Kidney (tissue), 13 donors: ENCODE measurements at regions not wholly inside any gene's neighbourhood (a gene's known extent, or its start where the extent isn't known, plus 50 kb on each side); places are given as distances from the start of the nearest gene placed in this dataset.

Experiments
- DNase-seq, 5 donors: peaks; one replicate each; pipeline ENCODE4 v3.0.0-alpha.2; 2013 to 2020
- FAIRE-seq: peaks from 2 replicates; lab custom pipeline; 2012; peaks lifted over from hg19 to GRCh38; lab: Jason Lieb, UNC
- H3K27ac ChIP-seq, 2 donors: one replicate each; pipeline ENCODE4 v1.7.0; 2013; ENCODE audit warnings: low read depth in 2 of 2, low read length in 2 of 2, inconsistent platforms in 1 of 2
- H3K27me3 ChIP-seq: one replicate; pipeline ENCODE4 v1.7.1; 2013; ENCODE audit warnings: low read length, inconsistent platforms; ENCODE audit not compliant: control insufficient read depth, insufficient read depth
- H3K36me3 ChIP-seq, 3 donors: one replicate each; pipeline versions ENCODE4 v1.7.0 to v1.7.1; 2013; ENCODE audit warnings: low read length in 3 of 3, control low read depth in 1 of 3, inconsistent platforms in 1 of 3; ENCODE audit not compliant: insufficient read depth in 3 of 3, control insufficient read depth in 2 of 3
- H3K4me1 ChIP-seq, 3 donors: one replicate each; pipeline versions ENCODE4 v1.7.0 to v1.7.1; 2013; ENCODE audit warnings: low read length in 3 of 3, inconsistent platforms in 1 of 3, low read depth in 1 of 3; ENCODE audit not compliant: control insufficient read depth in 2 of 3, insufficient read depth in 2 of 3
- H3K4me3 ChIP-seq, 3 donors: one replicate each; pipeline versions ENCODE4 v1.7.0 to v1.8.1; 2013; ENCODE audit warnings: low read length in 3 of 3, control low read depth in 1 of 3, inconsistent platforms in 1 of 3
- H3K9ac ChIP-seq, 3 donors: one replicate each; pipeline versions ENCODE4 v1.7.0 to v1.7.1; 2013; ENCODE audit warnings: low read length in 3 of 3, control low read depth in 1 of 3, inconsistent platforms in 1 of 3
- H3K9me3 ChIP-seq, 3 donors: one replicate each; pipeline versions ENCODE4 v1.7.0 to v1.7.1; 2013; ENCODE audit warnings: low read length in 3 of 3, control low read depth in 1 of 3, inconsistent platforms in 1 of 3; ENCODE audit not compliant: control insufficient read depth in 2 of 3, insufficient read depth in 1 of 3
- CTCF ChIP-seq: IDR thresholded peaks from 3 replicates; pipeline ENCODE4 v1.5.1; 2012; ENCODE audit warnings: mild to moderate bottlenecking, moderate library complexity, borderline replicate concordance; ENCODE audit not compliant: insufficient read depth; ENCODE audit errors: extremely low read depth
- intact Hi-C: fragments of 100-400 bp; cut with DNase I; formaldehyde crosslinking; loops from one replicate; pipeline ENCODE4 v1.11.1; 2022
- donor health status: control.
- donor health status: control.
- donor health status: control.
- donor health status: control.
- donor health status: control.
- donor health status: DM: yes; HTN: yes; CAD: no.
- donor health status: Normal renal cell carcinoma (clear cell type).

- H3K4me1 ChIP-seq, result no peaks in the 10 kb centered on the region
- FAIRE-seq (peak; percentile 29), DNase-seq (peak in 4 of 5 donors; percentile 57 to 74 (median 63))
- H3K9ac ChIP-seq, result no peak overlapping the region
- H3K36me3 ChIP-seq, result no peaks in the 10 kb centered on the region
- TF ChIP-seq CTCF, result peak; percentile 69
- intact Hi-C loops, result no loop called here
- no peaks in the 10 kb centered on the region for H3K9me3 ChIP-seq
- no peaks in the 10 kb centered on the region for H3K27me3 ChIP-seq
- no peak overlapping the region for H3K27ac ChIP-seq
- H3K4me3 ChIP-seq, result no peak overlapping the region
Measured at GRCh38 chr2:174697255-174697654, 67.0 kb downstream of the CHRNA1 start.

GRCh38 chr2:174694920-174695319, 69.4 kb downstream of the CHRNA1 start:
- H3K27me3 ChIP-seq, result no peaks in the 10 kb centered on the region
- no peaks in the 10 kb centered on the region for H3K9me3 ChIP-seq
- H3K27ac ChIP-seq, result no peak overlapping the region
- DNase-seq, result no peak
- no peaks in the 10 kb centered on the region for H3K4me1 ChIP-seq
- no peak overlapping the region for H3K4me3 ChIP-seq
- H3K36me3 ChIP-seq, result no peaks in the 10 kb centered on the region
- H3K9ac ChIP-seq, result no peak overlapping the region
- intact Hi-C loops, result no loop called here
- TF ChIP-seq CTCF, result no peak
- no peak for FAIRE-seq

GRCh38 chr2:174694196-174694878, 69.9 kb downstream of the CHRNA1 start:
- Histone ChIP-seq H3K4me3 (no peak overlapping the region), H3K9ac (no peak overlapping the region), H3K27me3 (no peaks in the 10 kb centered on the region), H3K4me1 (no peaks in the 10 kb centered on the region), H3K36me3 (no peaks in the 10 kb centered on the region), H3K9me3 (no peaks in the 10 kb centered on the region), H3K27ac (no peak overlapping the region)
- DNase-seq, result no peak
- no peak for FAIRE-seq
- intact Hi-C loops, result no loop called here
- TF ChIP-seq CTCF, result no peak

- intact Hi-C loops, result no loop called here
- Histone ChIP-seq H3K9ac (no peak overlapping the region), H3K36me3 (no peaks in the 10 kb centered on the region), H3K4me3 (no peak overlapping the region), H3K27ac (no peak overlapping the region), H3K9me3 (no peaks in the 10 kb centered on the region), H3K27me3 (no peaks in the 10 kb centered on the region), H3K4me1 (no peaks in the 10 kb centered on the region)
- FAIRE-seq (no peak), DNase-seq (peak in 3 of 5 donors; percentile 22 to 33 (median 25))
- no peak for TF ChIP-seq CTCF
Measured at GRCh38 chr2:174693344-174693743, 70.9 kb downstream of the CHRNA1 start.
